ENCODE measurements at regions not wholly inside any gene's neighbourhood (a gene's known extent, or its start where the extent isn't known, plus 50 kb on each side); places are given as distances from the start of the nearest gene placed in this dataset.
A peak's percentile ranks its signal among the peaks of the same experiment; 100 is the strongest.
"Not testable (repeated sequence)": the region's sequence is repeated elsewhere in the genome, so short reads cannot be mapped to it uniquely, and the experiment has no call there.

DNA sequence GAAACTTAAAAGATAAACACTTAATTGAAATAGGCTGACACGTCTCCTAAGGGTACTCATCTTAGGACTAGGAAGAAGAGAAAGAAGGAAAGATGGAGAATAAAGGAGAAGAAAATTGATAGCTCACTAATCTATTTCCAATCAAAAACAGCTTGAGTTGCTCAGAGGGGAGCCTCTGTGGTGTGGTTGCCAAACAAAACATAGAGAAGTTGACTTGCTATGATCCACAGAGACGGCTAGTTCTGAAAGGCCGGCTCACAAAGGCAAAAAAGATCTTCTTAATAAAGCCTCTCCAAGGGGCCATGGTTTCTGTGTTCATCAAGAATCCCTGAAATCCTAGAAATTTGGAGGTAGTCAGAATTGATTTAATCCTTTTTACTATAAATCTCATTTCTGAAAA is 644.1 kb downstream of the LMO4 start:
- DNase-seq, result no peak

DNA sequence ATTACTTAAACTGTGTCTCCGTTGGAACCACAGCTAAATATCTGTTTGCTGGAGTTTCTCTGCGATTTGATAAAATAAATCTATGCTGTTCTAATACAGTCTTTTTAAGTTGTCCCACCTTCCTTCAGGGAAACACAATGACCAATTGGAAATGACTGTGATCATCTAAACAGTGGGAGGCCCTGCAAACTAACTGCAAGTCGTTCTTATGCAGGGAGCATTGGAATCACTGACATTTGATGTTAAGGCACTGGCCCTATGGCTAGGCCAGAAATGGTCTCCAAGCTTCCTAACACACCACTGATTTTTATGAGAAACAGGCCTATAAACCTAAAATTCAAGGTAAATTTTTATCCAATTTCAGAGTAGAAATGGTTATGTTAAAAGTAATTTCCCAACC is 645.2 kb downstream of the LMO4 start:
- DNase-seq, result no peak

DNA sequence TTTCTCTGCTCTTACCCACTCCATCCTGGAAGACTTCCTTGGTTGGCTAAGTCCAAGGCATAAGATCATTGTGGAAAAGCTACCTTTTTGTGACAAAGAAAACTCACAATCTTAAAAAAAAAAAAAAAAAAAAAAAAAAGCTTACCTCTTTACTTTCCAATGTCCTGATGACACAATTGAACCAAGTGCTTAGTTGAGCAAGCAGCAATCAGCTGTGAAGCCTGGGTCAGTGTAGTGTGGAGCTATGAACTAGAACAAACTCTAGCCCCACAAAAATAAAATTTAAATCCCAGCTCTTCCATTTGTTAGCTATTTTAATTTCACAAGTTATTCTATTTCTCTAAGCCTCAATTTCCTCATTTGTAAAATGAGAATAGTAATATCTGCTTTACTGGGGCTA is 647.6 kb downstream of the LMO4 start:
- no peak for DNase-seq

DNA sequence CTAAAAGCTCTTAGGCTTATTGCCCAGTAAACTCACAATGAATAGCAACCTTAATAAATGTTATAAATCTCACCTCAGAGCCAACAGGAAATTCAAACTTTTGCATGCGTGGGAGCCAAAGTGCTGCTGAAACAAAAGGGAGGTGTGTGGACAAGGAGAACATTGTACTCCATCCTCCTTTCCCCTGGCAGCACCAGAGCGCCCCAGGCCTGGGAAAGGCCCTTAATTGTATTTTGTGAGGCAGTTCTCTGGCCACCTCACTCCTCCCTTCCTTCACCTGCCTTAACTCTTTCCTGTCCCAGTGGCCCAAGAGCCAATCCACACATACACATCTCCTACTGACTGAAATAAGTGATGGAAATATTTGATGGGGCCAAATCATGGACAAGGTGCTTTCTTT is 648.5 kb downstream of the LMO4 start:
- DNase-seq, result no peak

DNA sequence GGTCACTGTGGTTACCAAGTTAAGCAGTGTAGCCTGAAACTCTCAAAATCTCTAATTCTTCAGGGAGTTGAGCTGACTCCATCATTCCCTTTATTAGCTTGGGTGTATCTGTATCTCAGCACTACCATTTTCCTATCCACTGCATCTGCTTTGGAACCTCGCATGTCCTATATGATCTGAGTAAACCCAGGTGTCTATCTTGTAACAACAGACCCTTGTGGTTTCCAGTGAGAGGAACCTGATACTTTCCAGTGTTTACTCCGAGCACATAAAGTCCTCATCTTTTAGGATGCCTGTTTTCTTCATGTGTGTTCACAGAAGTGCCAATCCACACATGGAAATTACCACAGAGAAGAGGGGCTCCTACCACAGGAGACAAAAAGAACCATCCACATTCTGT is 650.4 kb downstream of the LMO4 start:
- no peak for DNase-seq

DNA sequence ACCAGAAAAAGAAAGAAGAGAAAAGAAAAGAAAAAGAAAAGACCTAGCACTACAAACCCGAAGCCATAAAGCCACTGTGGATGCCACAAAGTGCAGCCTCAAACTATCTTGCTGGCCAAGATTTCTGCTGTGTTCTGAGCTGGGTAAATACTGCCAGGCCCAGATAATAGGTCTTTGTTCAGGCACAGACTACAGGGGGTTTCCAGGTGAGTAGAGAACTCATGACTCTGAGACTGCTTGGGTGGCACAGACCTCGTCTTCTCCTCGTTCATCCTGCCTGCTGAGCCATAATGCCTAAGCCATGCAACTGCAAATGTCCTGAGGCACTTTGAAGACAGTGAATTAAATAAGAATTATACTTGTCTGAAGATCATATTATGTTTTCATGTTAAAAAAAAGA is 651.8 kb downstream of the LMO4 start:
- no peak for DNase-seq

DNA sequence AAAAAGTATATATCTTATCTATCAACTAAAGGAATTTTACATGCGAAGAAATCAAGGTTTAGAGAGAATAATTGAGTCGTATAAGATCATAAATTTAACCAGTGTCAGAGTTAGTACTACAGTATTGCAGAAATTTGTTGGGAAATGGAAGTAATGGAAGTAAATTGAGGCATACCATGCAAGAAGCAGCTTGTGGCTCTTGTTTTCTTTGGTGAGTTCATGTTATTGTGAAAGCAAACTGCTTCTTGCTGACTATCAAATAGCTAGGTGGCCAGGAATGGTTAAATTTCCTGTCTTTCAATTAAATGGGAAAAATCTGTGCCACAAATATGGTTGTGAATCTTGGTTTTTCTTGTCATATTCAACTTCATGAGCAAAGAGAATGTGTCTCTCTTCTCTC is 652.7 kb downstream of the LMO4 start:
- DNase-seq, result no peak

DNA sequence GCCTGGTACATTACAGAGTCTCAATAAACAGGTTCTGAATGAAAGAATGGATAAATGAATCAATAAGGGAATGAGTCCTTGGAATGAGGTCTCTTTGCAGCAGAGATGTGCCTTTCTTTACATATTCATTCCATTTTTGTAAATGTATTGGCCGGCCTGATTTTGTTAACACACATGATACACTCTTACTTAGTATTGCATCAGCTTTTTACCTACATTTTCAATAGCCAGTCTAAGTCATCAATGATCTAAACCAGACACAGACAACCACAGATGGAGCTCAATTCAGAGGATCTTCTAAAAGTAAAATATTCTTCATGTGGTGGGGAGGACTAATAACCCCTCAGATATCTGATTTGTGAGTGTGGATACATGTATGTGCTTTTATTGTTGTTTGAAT is 653.1 kb downstream of the LMO4 start:
- no peak for DNase-seq

DNA sequence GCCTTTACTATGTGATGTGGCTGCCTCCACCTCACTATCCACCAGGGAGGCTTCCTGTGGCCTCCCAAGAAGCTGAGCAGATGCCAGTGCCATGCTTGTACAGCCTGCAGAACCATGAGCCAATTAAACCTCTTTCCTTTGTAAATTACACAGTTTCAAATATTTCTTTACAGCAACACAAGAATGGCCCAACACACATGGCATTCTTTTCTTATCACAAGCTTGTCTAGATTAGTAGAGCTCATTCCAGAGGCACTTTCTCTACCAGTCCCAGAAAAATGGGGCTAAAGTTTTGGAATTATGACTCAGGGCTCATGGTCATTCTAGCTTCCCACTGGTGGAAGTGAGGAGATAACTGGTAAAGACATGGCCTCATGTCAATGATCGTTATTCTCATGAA is 655.2 kb downstream of the LMO4 start:
- no peak for DNase-seq

DNA sequence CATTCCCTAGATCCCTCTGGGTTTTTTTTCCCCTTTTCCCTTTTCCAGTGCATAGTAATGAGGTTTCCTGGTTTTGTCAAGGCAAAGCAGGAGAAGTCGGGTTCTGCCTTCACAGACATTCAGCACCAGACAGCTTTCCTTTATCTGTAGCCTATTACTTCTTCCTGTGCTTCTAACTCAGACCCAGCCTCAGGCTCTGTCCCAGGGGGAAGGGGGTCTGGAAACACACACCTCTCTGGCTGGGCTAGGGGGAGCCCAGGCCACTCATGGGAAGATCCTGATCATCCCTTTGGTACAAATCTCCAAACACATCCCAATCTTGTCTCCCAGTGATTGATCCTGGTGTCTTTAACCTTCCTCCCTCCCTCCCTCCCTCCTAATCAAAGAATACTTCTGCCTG is 656.4 kb downstream of the LMO4 start:
- DNase-seq, result no peak

DNA sequence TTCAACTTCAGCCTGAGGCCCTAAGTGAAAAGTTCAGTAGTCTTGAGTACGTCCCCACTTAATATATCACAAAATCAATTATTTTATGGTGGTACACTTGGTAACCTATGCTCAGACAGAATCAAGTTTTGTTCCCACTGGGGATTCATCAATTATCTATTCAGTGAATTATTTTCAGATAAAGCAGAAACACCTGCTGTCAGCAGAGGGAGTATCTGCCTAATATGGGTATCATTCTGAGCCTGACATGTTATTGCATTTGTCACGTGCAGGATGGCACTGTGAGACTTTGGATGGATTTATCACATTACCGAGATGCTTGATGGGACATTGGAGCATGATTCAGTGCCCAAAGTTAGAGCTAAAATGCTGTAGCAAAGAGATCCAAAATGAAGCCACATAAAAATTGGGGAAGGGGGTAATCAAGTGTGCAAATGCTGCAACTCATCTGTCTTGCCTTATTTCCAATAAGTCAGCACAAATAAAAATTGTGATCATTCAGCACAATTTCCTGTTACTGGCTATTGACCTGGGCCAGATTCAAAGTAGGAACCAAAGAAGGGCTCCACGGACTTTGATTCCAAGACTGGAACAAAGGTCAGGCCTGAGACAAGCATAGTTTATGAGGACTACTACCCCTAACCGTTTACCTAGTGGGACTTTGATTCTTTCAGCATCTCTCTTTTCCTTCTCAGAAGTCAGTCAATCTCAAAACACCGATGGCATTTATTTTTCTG is 657.6 kb downstream of the LMO4 start:
- no peak for DNase-seq

DNA sequence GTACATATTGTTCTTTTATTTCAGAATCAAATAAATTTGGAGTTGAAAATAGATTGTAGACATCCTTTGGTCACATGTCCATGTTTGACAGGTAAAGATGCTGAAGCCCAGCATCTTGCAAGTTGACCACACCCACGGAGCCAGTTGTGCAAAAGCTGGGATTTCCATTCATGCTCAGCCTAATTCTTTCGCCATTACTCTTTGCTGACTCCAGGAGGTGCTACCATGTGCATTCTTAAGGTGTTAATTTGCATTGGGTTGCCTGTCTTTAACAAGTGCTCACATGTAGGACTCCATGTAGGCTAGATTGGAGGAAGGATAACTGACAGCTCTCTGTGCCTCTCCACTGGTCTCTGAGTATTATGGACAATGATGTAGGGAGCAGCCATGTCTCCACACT is 660.7 kb downstream of the LMO4 start:
- DNase-seq, result no peak

DNA sequence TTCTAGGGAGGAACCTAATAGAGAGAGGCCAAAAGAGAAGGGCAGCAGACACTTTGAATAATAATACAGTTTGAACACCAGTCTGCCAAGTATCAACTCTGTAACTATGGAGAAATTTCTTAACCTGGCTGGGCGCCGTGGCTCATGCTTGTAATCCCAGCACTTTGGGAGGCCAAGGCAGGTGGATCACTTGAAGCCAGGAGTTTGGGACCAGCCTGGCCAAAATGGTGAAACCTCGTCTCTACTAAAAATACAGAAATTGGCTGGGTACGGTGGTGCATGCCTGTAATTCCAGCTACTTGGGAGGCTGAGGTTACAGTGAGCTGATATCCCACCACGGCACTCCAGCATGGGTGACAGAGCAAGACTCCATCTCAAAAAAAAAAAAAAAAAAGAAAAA is 663.9 kb downstream of the LMO4 start:
- not testable (repeated sequence) for DNase-seq

DNA sequence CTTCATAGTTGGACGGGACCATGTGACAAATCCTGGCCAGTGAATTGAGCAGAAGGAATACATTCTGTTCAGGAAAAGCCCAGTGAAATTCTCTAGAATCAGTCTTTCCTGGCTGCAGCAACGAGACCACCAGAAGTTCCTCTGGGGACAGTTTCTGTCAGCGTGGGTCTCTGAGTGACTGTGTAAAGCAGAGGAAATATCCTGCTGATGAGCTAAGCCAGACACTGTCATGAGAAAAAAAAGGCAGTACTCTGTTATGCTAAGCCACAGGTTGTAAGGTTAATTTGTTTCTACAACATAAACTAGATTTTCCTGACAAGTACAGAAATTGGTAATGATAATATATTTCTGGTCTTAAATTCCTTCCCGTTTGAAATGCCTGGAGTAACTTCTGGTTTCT is 664.4 kb downstream of the LMO4 start:
- DNase-seq, result no peak

DNA sequence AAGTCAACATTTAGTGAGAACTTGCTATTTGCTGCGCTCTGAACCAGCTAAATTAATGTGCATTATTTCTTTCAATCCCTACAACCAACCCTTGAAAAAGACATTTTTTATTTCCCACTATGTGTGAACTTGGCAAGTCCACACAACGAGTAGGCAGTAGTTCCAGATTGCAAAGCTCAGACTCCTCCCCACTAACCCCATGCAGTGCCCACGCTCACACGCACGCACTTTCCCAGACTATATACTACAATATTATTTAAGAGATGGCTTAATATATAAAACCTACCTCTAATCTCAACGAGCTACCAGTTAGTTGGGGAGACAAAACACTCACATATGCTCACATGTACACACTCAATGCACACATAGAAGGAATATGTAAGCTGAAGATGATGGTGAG is 671.2 kb downstream of the LMO4 start:
- DNase-seq, result no peak

DNA sequence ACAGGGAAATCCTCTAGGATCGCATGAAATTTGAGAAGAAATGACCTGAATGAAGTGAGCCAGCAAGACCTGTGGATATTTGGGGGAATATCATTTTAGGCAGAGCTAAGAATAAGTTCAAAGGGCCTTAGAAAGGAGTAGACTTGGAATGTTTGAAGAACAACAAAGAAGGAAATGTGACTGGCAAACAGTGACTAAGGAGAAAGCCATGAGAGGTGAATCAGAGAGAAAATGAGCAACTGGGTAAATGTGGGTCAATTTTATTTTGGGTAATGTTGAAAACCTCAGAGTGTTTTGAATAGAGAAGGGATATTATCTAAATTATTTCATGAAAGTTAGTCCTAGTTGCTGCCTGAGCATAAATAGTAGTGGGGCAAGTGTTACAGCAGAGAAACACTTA is 672.8 kb downstream of the LMO4 start:
- peak; percentile 56 for DNase-seq

DNA sequence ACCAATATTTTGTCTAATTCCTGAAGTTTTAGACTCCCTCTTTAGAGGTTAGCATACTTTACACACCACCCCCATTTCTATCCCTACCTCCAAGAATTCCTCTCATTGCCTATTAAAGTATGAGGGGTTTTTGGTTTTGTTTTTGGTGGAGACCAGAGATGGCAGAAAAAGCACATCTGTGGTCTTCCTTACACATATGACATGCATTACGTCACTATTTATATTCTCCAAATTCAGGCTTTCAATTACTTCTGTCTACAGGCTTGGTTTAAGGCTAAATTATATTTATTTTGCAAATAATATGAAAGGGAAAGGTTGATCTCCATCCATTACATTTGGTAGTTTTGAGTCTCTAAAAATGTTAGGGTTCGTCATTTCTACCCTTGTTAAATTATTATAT is 674.6 kb downstream of the LMO4 start:
- DNase-seq, result no peak

DNA sequence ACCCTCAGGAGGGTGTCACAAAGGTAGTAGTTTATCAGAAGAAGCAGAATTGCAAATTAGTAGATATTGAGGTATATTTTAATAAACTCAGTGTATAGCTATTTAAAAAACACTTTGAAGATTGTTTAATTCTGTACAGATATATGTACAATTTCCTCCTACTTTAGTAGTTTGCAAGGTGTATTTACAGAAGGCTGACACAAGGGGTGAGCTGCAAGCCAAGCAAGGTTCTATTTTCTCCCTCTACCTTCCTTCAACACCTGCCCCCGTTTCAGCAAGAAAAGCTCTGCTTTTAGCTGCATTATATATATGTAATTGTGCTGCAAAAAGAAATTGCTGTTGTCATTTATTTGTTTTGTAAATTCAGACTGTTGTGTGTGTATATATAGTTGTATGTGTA is 674.2 kb upstream of the PKN2 start:
- no peak for DNase-seq

DNA sequence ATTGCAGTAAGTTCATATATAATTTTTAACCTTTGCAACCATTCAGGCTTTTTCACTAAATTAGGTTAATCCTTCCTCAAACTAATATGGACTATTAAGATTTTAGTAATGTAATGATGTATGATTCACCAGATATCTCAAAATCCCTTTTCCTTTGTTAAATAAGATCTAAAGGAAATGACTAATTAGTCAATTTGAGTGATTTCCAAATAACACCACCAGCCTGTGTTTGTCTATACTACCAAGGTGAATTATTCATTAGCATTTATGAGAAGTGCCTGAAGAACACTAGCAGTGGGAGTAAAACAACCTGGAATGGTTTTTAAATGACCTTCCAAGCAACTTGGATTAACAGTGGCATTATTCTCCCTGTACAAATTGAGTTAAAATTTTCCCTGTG is 670.6 kb upstream of the PKN2 start:
- no peak for DNase-seq

DNA sequence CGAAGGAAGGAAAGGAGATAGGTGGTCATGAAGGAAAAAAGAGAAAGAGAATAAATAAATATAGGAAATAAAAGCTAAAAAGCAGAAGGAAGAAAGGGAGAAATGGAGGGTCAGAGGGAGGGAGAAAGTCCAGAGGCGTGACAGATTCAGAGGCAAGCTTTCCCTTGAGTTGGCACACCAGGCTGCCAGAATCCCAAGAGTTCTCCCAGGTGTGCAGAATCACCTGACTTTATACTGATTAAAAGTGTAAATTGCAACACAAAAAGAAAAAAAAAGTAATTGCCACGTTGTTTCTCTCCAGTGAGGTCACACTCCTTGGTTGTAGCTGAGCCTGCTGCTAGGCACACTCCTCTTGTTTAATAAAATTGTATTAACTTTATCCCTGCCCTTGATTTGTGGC is 669.9 kb upstream of the PKN2 start:
- no peak for DNase-seq

DNA sequence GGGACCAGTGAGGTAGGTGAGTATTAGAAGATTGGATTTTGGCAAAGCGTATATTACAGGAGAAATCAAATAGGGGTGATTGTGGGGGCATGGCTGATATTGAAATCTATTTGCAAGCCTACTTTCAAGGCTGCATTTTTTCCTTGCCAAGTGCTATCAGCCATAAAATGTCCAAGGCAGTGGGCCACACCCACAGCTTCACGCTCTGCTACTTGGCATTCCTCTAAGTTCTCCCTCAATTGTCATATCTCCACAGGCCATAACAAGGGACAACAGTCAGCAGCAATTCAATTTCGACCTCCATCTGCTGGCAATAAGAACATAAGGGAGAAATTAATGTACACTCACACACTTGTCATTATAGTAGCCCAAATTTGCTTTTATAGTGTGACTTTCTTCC is 667.1 kb upstream of the PKN2 start:
- DNase-seq, result peak; percentile 16

DNA sequence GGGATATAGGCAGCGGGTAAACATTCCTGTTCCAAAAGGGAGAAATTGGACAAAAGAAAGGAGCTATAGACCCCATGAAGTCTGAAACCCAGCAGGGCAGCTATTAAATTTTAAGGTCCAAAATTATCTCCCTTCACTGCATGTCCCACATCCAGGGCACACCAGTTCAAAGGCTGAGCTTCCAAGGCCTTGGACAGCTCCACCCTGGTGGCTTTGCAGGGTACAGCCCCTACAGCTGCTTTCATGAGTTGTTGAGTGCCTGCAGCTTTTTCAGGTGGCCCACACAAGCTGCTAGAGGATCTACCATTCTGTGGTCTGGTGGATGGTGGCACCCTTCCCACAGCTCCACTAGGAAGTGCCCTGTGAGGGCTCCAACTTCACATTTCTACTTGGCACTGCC is 662.5 kb upstream of the PKN2 start:
- DNase-seq, result no peak

DNA sequence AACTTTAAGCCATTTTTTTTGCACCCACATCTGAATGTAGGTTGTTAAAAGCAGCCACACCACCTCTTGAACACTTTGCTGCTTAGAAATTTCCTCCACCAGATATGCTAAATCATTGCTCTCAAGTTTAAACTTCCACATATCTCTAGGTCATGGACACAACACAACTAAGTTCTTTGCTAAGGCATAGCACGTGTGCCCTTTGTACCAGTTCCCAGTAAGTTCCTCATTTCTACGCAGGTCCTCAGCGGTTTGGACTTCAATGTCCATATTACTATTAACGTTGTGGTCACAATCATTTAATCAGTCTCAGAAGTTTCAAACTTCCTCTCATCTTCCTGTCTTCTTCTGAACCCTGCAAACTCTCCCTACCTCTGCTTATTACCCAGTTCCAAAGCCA is 661.6 kb upstream of the PKN2 start:
- DNase-seq, result no peak

DNA sequence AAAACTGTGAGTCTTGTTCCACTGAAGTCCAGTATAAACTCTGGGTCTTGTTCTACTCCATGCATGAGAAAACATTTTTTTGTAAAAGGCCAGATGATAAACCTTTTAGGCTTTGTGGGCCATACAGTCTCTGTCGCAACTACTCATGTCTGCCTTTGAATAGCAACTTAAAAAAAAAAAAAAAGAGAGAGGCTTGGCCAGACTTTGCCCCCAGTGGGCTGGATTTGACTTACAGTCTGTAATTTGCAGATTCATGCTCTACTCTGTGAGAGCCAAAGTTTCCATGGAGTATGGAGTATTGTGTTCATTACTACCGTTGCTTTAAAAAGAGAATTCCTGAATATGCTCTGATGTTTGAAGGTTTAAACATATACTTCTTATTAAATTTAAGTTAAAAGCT is 654.9 kb upstream of the PKN2 start:
- no peak for DNase-seq

DNA sequence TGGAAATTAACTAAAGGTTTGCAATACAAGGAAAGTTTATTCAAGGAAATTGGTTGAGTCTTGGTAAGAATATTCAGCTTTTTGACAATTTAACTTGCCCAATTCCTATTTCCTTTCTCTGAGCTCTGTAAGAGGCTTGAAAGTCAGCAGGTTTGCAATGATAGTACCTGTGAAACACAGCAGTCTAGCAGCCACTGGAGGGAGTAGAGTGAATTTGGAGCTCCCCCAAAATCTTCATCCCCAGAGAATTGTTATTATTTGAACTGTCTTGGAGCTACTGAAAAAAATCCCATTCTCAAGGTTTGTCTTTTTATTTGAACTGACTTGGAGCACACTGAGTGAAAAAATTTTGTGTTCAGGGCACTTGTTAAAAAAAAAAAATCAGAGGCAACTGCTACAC is 654.2 kb upstream of the PKN2 start:
- DNase-seq, result no peak

DNA sequence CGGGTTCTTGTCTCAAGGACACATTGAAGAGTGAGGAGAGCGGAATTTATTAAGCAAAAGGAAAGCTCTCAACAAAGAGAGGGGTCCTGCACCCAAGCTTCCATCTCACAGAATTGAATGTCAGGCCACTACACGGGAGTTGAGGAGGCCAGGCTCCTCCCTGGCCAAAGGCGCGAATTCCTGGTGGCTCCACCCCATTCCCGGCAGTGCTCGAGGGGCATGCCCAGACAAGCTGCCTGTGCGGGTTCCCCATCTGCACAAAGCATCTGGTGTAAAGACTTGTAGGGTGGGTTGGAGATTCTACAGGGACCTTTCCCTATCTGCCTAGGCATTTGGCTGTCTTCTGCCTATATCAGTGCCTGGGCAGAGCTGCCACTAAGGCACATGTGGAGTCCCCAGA is 648.5 kb upstream of the PKN2 start:
- DNase-seq, result no peak

All from kidney glomerular epithelial cell (primary cell).